NT2/D1 (cell line): ENCODE measurements at regions not wholly inside any gene's neighbourhood (a gene's known extent, or its start where the extent isn't known, plus 50 kb on each side); places are given as distances from the start of the nearest gene placed in this dataset.

ENCODE experiments used
- SUZ12 ChIP-seq: IDR thresholded peaks from 2 replicates; pipeline ENCODE4 v1.6.1; 2011; ENCODE audit not compliant: insufficient read length, insufficient read depth; ENCODE audit errors: extremely low read depth
- YY1 ChIP-seq: IDR thresholded peaks from 2 replicates; pipeline ENCODE4 v1.6.1; 2011; ENCODE audit not compliant: insufficient read length, insufficient read depth
- ZNF274 ChIP-seq: IDR thresholded peaks from 2 replicates; pipeline ENCODE4 v1.6.1; 2011; ENCODE audit warnings: mild to moderate bottlenecking, low read depth, low read length

GRCh38 chr14:46197856-46198255, 453.7 kb downstream of the RPL10L start:
- no peak for TF ChIP-seq YY1
- no peak for TF ChIP-seq ZNF274
- no peak for TF ChIP-seq SUZ12
